ENCODE measurements at regions not wholly inside any gene's neighbourhood (a gene's known extent, or its start where the extent isn't known, plus 50 kb on each side); places are given as distances from the start of the nearest gene placed in this dataset.

DNA sequence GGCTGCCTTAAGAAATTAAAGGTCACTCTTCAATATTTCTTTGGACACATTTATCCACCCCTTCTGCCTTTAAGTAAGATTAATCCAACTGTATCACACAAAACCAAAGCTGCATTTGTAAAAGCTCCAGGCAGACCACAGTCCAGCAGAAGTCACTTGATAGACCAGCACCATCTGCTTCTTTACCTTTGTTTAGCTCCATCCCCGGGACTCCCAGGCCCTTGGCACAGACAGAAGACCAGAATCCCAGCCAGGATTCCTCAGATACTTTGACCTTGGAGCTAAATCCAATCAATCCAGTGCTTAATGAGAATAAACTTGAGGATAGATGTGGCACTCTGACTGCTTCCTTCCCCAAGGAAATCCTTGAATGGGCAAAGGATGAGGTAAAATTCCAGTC, 333.1 kb upstream of the RASGEF1B start:
- Mint-ChIP-seq H3K4me3 (no peak overlapping the region), H3K4me1 (no peaks in the 10 kb centered on the region), H3K36me3 (ENCODE audit: low read depth) (no peaks in the 10 kb centered on the region), H3K9me3 (ENCODE audit: low read depth) (no peaks in the 10 kb centered on the region), H3K27me3 (no peaks in the 10 kb centered on the region), H3K27ac (no peak overlapping the region)
- intact Hi-C loops (cut with DNase I, micrococcal nuclease): no loop called here
- ChIA-PET CTCF (interaction anchor here (0.6 kb wide), 1 partner anchor 368 kb away, joined by 3 read pairs; no protein-coding TSS in a partner anchor), POLR2A (no interaction called here)
- ATAC-seq (no peak), DNase-seq (no peak)

DNA sequence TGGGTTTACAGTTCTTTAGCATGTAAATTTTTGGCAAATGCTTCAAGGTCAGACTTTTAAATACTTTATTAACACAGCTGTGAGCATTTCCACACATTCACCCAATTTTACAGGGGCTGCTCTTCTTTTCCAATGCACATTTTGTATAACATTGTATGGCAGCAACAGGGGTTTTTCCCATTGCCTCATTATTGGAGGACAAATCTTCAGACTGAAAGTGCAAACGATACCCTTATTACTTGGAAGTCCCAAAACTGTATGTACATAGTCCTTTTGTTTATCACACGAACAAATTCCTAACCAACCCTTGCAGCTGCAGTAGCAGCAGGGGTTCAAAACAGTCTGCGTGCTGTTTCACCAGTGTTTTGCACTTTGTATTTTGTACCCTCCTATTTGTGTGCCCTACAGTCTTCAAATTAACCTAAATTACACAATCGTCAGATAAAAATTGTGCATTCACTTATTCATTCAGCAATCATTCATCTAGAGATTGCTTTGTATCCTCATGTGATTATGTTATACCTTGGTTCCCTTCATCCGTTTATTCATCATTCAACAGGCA, 330.7 kb upstream of the RASGEF1B start:
- intact Hi-C loops (cut with DNase I, micrococcal nuclease): no loop called here
- no peak overlapping the region for H3K27ac Mint-ChIP-seq
- no peaks in the 10 kb centered on the region for H3K27me3 Mint-ChIP-seq
- ATAC-seq (no peak), DNase-seq (no peak)
- CTCF ChIA-PET: interaction anchor here (1.0 kb wide), 1 partner anchor 60 kb away, joined by 3 read pairs; no protein-coding TSS in a partner anchor
- no peak overlapping the region for H3K4me3 Mint-ChIP-seq
- POLR2A ChIA-PET: no interaction called here
- H3K4me1 Mint-ChIP-seq: peaks cover 4% of the 10 kb centered on the region
- H3K36me3 Mint-ChIP-seq (ENCODE audit: low read depth): no peaks in the 10 kb centered on the region
- H3K9me3 Mint-ChIP-seq (ENCODE audit: low read depth): peaks cover 2% of the 10 kb centered on the region

DNA sequence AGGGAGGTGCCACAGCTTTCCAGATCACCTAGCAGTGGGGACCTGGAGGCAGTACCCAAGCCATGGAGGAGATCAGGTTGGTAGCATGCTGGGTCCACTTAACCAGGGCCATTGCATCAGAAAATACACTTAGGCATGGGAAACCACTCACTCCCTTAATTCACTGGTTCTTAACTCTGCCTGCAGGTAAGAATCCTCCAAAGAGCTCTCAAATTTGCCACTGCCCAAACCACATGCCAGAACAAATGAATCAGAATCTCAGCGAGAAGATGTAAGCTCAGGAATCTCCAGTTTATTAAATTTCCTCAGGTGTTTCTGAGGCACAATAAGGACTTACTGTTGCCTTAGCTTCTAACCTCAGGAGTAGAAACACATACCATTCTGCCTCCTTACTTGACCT, 327.7 kb upstream of the RASGEF1B start:
- intact Hi-C loops (cut with DNase I, micrococcal nuclease): no loop called here
- POLR2A ChIA-PET: interaction anchor here (0.6 kb wide), 1 partner anchor 51 kb away, joined by 3 read pairs; no protein-coding TSS in a partner anchor
- CTCF ChIA-PET: interaction anchor here (0.7 to 0.9 kb wide), 2 partner anchors 25 to 90 kb away, joined by 3 read pairs; no protein-coding TSS in a partner anchor
- peaks cover 5% of the 10 kb centered on the region for H3K9me3 Mint-ChIP-seq (ENCODE audit: low read depth)
- H3K4me1 Mint-ChIP-seq: peaks cover 11% of the 10 kb centered on the region
- H3K4me3 Mint-ChIP-seq: no peak overlapping the region
- H3K27me3 Mint-ChIP-seq: no peaks in the 10 kb centered on the region
- DNase-seq (no peak), ATAC-seq (no peak)
- H3K27ac Mint-ChIP-seq: no peak overlapping the region
- H3K36me3 Mint-ChIP-seq (ENCODE audit: low read depth): no peaks in the 10 kb centered on the region

DNA sequence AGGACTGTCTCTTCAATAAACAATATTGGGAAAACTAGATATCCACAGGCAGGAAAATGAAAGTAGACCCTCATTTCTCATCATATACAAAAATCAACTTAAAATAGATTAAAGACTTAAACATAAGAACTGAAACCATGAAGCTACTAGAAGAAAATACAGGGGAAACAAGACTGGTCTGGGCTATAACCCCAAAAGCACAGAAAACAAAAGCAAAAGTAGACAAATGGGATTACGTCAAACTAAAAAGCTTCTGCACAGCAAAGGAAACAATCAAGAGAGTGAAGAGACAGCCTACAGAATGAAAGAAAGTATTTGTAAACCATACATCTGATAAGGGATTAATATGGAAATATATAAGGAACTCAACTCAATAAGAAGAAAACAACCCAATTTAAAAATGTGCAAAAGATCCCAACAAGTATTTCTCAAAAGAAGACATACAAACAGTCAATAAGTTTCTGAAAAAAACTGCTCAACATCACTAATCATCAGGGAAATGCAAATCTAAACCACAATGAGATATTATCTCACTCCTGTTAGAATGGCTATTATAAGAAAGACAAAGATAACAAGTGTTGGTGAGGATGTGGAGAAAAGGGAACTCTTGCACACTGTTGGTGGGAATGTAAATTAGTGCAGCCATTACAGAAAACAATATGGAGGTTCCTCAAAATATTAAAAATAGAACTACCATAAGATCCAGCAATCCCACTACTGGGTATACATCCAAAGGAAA, 325.3 kb upstream of the RASGEF1B start:
- POLR2A ChIA-PET: no interaction called here
- H3K27me3 Mint-ChIP-seq: no peaks in the 10 kb centered on the region
- no peak overlapping the region for H3K27ac Mint-ChIP-seq
- no peaks in the 10 kb centered on the region for H3K36me3 Mint-ChIP-seq (ENCODE audit: low read depth)
- H3K4me1 Mint-ChIP-seq: peaks cover 11% of the 10 kb centered on the region
- H3K4me3 Mint-ChIP-seq: no peak overlapping the region
- DNase-seq (no peak), ATAC-seq (no peak)
- CTCF ChIA-PET: no interaction called here
- H3K9me3 Mint-ChIP-seq (ENCODE audit: low read depth): peaks cover 5% of the 10 kb centered on the region
- intact Hi-C loops (cut with DNase I, micrococcal nuclease): no loop called here

DNA sequence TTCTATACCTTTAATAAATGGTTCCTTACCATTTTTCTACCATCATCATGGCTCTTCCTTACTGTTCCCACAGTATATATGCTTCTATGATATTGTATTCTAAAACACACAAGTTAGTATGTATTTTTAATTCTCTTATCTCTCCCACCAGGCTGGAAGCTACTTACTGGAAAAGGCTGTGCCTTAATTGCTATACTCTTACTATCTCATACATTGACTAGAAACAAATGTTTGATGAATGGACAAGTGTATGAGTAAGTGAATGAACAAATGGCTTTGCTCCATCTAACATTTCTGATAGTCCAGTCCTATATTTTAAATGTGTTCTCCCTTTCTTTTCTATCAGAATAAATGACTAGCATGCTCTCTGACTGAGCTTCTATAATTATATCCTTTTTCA, 320.8 kb upstream of the RASGEF1B start:
- intact Hi-C loops (cut with DNase I, micrococcal nuclease): no loop called here
- no peak overlapping the region for H3K4me3 Mint-ChIP-seq

DNA sequence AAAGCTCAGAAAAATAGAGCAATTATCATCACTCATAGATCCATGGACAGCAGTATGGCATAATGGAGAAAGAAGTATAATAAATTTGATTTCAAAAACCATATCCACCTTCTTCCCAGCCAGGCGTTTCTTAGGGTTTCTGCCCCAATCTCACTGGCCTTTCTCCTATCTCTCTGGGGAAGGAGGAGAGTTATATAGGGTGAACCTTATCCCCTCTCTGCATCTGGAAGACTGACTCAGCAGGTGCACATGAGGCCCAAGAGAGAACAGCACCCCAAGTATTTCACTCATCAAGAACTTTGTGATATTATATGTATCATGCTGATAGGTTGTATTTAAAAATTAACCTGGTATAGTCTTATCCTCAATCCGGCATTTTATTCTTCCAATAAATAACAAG, 318.8 kb upstream of the RASGEF1B start:
- intact Hi-C loops (cut with DNase I, micrococcal nuclease): no loop called here
- H3K9me3 Mint-ChIP-seq (ENCODE audit: low read depth): no peaks in the 10 kb centered on the region
- H3K36me3 Mint-ChIP-seq (ENCODE audit: low read depth): no peaks in the 10 kb centered on the region
- H3K27me3 Mint-ChIP-seq: no peaks in the 10 kb centered on the region
- ChIA-PET POLR2A (no interaction called here), CTCF (interaction anchor here (0.8 to 1.0 kb wide), 3 partner anchors 41 to 348 kb away, joined by 3 read pairs; no protein-coding TSS in a partner anchor)
- H3K4me3 Mint-ChIP-seq: no peak overlapping the region
- no peak for DNase-seq
- peaks cover 21% of the 10 kb centered on the region for H3K4me1 Mint-ChIP-seq
- no peak for ATAC-seq
- H3K27ac Mint-ChIP-seq: no peak overlapping the region

More for the DNA sequence above, 320.8 kb upstream of the RASGEF1B start:
- Mint-ChIP-seq H3K27ac (no peak overlapping the region), H3K36me3 (ENCODE audit: low read depth) (no peaks in the 10 kb centered on the region), H3K4me1 (peaks cover 15% of the 10 kb centered on the region), H3K9me3 (ENCODE audit: low read depth) (peaks cover 3% of the 10 kb centered on the region), H3K27me3 (no peaks in the 10 kb centered on the region)
- no peak for DNase-seq
- ATAC-seq: no peak
- ChIA-PET CTCF (no interaction called here), POLR2A (no interaction called here)

DNA sequence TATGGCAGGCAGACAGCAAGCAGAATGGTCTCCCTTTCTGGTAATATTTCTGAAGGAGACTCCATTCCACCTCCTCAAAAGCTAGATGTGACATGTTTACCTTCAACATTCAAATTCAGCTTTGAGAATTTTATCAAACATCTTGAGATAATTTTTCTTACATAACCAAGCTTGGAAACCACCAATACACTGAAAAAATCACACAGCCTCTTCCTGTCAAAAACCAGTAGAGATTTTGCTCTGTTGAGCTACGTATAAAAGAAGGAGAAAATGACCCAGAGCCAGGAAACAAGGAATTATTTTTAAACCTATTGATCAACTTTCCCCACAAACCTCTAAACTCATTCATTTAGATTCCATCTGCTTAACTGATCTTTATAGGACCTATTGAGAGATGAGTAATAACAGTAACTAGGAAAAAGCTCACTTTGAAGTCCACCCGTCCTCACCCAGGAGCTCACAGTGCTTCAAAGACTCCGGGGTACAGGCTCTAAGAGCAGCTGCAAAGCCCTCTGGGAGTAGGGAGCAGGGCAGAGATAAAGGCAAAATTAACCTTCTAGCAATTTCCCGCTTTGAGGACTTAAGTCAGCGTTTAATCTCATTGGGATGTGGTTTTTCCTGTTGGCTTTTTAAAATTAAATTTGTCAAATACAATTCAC, 318.2 kb upstream of the RASGEF1B start:
- DNase-seq (no peak), ATAC-seq (no peak)
- H3K9me3 Mint-ChIP-seq (ENCODE audit: low read depth): no peaks in the 10 kb centered on the region
- intact Hi-C loops (cut with DNase I, micrococcal nuclease): no loop called here
- no peak overlapping the region for H3K27ac Mint-ChIP-seq
- no peak overlapping the region for H3K4me3 Mint-ChIP-seq
- H3K27me3 Mint-ChIP-seq: no peaks in the 10 kb centered on the region
- H3K4me1 Mint-ChIP-seq: peaks cover 21% of the 10 kb centered on the region
- CTCF ChIA-PET: interaction anchor here (0.9 to 1.0 kb wide), 3 partner anchors 24 to 50 kb away, joined by 3 to 4 read pairs (median 3); no protein-coding TSS in a partner anchor
- no peaks in the 10 kb centered on the region for H3K36me3 Mint-ChIP-seq (ENCODE audit: low read depth)
- POLR2A ChIA-PET: no interaction called here

DNA sequence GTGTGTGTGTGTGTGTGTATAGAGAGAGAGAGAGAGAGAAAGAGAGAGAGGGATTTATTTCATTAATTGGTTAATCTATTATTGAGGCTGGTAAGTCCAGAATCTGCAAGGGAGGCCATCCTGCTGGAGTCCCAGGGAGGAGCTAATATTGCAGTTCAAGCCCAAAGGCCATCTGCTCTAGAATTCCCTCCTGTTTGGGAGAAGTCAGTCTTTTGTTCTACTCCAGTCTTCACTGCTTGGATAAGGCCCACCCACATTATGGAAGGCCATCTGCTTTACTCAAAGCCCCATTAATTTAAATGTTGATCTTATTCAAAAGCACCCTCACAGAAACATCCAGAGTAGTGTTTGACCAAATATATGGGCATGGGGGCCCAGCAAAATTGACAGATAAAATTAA, 317.5 kb upstream of the RASGEF1B start:
- no peak for DNase-seq
- no peaks in the 10 kb centered on the region for H3K27me3 Mint-ChIP-seq
- no peak for ATAC-seq
- peaks cover 21% of the 10 kb centered on the region for H3K4me1 Mint-ChIP-seq
- ChIA-PET POLR2A (no interaction called here), CTCF (interaction anchor here (1.0 kb wide), 1 partner anchor 23 kb away, joined by 4 read pairs; no protein-coding TSS in a partner anchor)
- H3K4me3 Mint-ChIP-seq: no peak overlapping the region
- H3K27ac Mint-ChIP-seq: no peak overlapping the region
- no peaks in the 10 kb centered on the region for H3K36me3 Mint-ChIP-seq (ENCODE audit: low read depth)
- intact Hi-C loops (cut with DNase I, micrococcal nuclease): no loop called here
- H3K9me3 Mint-ChIP-seq (ENCODE audit: low read depth): no peaks in the 10 kb centered on the region

DNA sequence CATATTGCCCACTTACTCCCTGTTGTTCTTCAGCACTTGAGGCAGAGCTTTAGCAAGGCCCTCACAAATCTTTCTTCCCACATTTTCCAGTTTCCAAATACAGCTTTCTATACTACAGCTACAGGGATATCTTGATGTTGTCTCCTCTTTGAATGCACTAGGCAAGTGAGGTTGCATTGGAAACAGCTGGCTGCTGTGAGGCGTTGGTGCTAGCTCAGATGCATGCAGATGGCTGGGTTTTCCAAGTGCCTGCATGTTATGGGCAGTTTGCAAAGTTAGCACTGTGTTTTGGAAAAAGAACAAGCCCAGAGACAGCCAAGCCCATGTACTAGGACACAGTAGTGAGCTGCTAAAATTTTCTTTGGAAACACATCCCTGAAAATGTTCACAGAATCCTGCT, 315.1 kb upstream of the RASGEF1B start:
- no peak for DNase-seq
- intact Hi-C loops (cut with DNase I, micrococcal nuclease): no loop called here
- POLR2A ChIA-PET: no interaction called here
- H3K4me3 Mint-ChIP-seq: no peak overlapping the region
- no peak overlapping the region for H3K27ac Mint-ChIP-seq
- no peaks in the 10 kb centered on the region for H3K36me3 Mint-ChIP-seq (ENCODE audit: low read depth)
- peaks cover 4% of the 10 kb centered on the region for H3K27me3 Mint-ChIP-seq
- no peak for ATAC-seq
- no peaks in the 10 kb centered on the region for H3K9me3 Mint-ChIP-seq (ENCODE audit: low read depth)
- CTCF ChIA-PET: interaction anchor here (0.8 to 1.5 kb wide), 3 partner anchors 11 to 37 kb away, joined by 3 to 5 read pairs (median 4); no protein-coding TSS in a partner anchor
- peaks cover 21% of the 10 kb centered on the region for H3K4me1 Mint-ChIP-seq

DNA sequence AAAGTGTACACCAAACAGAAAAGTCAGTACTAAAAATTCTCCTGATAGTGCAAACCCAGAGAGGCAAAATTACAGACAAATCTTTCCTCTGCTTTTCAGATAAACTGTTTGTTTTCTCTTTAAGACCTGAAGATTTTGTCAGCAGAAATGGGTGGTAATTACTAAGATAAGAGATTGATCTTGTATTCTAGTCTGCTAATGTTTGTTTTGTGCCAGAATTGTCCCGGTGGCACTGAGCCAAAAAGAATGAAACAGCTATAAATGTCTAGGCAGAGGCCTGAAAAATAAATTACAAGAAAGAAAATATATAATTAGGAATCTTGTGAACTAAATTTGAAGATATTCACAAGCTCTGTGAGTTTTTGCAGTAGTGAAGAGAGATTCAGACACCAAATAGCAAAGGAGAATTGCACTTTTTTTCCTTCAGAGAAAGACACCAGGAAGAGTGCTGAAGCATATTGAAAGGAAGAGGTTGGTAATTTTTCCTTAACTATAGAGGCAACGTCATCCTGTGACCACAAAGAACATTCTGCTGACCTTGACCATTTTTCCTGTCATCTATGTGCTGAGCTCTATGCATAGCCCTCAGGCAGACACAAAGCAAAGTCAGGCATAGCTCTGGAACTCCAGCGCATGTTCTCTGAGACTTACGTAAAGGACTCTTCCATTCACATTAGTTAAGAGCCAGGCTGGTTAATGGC, 314.5 kb upstream of the RASGEF1B start:
- ATAC-seq: peak; percentile 30
- intact Hi-C loops (cut with DNase I, micrococcal nuclease): no loop called here

DNA sequence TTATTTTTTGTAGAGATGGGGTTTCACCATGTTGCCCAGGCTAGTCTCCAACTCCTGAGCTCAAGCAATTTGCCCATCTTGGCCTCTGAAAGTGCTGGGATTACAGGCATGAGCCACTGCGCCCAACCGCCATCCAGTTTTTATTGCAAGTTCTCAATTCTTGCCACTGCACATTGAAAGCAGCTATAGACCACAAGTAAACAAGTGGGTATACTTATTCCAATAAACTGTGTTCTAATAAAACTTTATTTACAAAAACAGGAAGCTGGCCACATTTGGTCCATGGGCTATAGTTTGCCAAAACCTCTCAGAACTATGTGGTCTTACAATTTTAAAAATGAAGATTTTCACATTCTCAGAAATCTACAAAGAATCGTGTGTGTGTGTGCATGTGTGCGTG, 313.6 kb upstream of the RASGEF1B start:
- Mint-ChIP-seq H3K9me3 (ENCODE audit: low read depth) (no peaks in the 10 kb centered on the region), H3K27me3 (peaks cover 4% of the 10 kb centered on the region), H3K4me3 (no peak overlapping the region), H3K4me1 (peaks cover 21% of the 10 kb centered on the region), H3K36me3 (ENCODE audit: low read depth) (no peaks in the 10 kb centered on the region), H3K27ac (no peak overlapping the region)
- ATAC-seq (no peak), DNase-seq (no peak)
- intact Hi-C loops (cut with DNase I, micrococcal nuclease): no loop called here
- POLR2A ChIA-PET: no interaction called here
- CTCF ChIA-PET: no interaction called here

More for the DNA sequence above, 314.5 kb upstream of the RASGEF1B start:
- ChIA-PET CTCF (interaction anchor here (0.8 to 1.5 kb wide), 3 partner anchors 11 to 36 kb away, joined by 3 to 5 read pairs (median 4); no protein-coding TSS in a partner anchor), POLR2A (no interaction called here)
- Mint-ChIP-seq H3K9me3 (ENCODE audit: low read depth) (no peaks in the 10 kb centered on the region), H3K4me1 (peaks cover 21% of the 10 kb centered on the region), H3K36me3 (ENCODE audit: low read depth) (no peaks in the 10 kb centered on the region), H3K27ac (no peak overlapping the region), H3K27me3 (peaks cover 4% of the 10 kb centered on the region), H3K4me3 (no peak overlapping the region)
- no peak for DNase-seq

Measured in activated CD4-positive, alpha-beta T cell treated with anti-CD3 and anti-CD28 coated beads for 36 hours (primary cell).